Kidney (tissue), 13 donors: ENCODE measurements at regions not wholly inside any gene's neighbourhood (a gene's known extent, or its start where the extent isn't known, plus 50 kb on each side); places are given as distances from the start of the nearest gene placed in this dataset.

Source experiments
- DNase-seq, 5 donors: peaks; one replicate each; pipeline ENCODE4 v3.0.0-alpha.2; 2013 to 2020
- FAIRE-seq: peaks from 2 replicates; lab custom pipeline; 2012; peaks lifted over from hg19 to GRCh38; lab: Jason Lieb, UNC
- H3K27ac ChIP-seq, 2 donors: one replicate each; pipeline ENCODE4 v1.7.0; 2013; ENCODE audit warnings: low read depth in 2 of 2, low read length in 2 of 2, inconsistent platforms in 1 of 2
- H3K27me3 ChIP-seq: one replicate; pipeline ENCODE4 v1.7.1; 2013; ENCODE audit warnings: low read length, inconsistent platforms; ENCODE audit not compliant: control insufficient read depth, insufficient read depth
- H3K36me3 ChIP-seq, 3 donors: one replicate each; pipeline versions ENCODE4 v1.7.0 to v1.7.1; 2013; ENCODE audit warnings: low read length in 3 of 3, control low read depth in 1 of 3, inconsistent platforms in 1 of 3; ENCODE audit not compliant: insufficient read depth in 3 of 3, control insufficient read depth in 2 of 3
- H3K4me1 ChIP-seq, 3 donors: one replicate each; pipeline versions ENCODE4 v1.7.0 to v1.7.1; 2013; ENCODE audit warnings: low read length in 3 of 3, inconsistent platforms in 1 of 3, low read depth in 1 of 3; ENCODE audit not compliant: control insufficient read depth in 2 of 3, insufficient read depth in 2 of 3
- H3K4me3 ChIP-seq, 3 donors: one replicate each; pipeline versions ENCODE4 v1.7.0 to v1.8.1; 2013; ENCODE audit warnings: low read length in 3 of 3, control low read depth in 1 of 3, inconsistent platforms in 1 of 3
- H3K9ac ChIP-seq, 3 donors: one replicate each; pipeline versions ENCODE4 v1.7.0 to v1.7.1; 2013; ENCODE audit warnings: low read length in 3 of 3, control low read depth in 1 of 3, inconsistent platforms in 1 of 3
- H3K9me3 ChIP-seq, 3 donors: one replicate each; pipeline versions ENCODE4 v1.7.0 to v1.7.1; 2013; ENCODE audit warnings: low read length in 3 of 3, control low read depth in 1 of 3, inconsistent platforms in 1 of 3; ENCODE audit not compliant: control insufficient read depth in 2 of 3, insufficient read depth in 1 of 3
- intact Hi-C: fragments of 100-400 bp; cut with DNase I; formaldehyde crosslinking; loops from one replicate; pipeline ENCODE4 v1.11.1; 2022
- TF ChIP-seq, protein P1 (sequence below): IDR thresholded peaks from 3 replicates; pipeline ENCODE4 v1.5.1; 2012; ENCODE audit warnings: mild to moderate bottlenecking, moderate library complexity, borderline replicate concordance; ENCODE audit not compliant: insufficient read depth; ENCODE audit errors: extremely low read depth
- donor health status: control.
- donor health status: control.
- donor health status: control.
- donor health status: control.
- donor health status: control.
- donor health status: DM: yes; HTN: yes; CAD: no.
- donor health status: Normal renal cell carcinoma (clear cell type).

DNA sequence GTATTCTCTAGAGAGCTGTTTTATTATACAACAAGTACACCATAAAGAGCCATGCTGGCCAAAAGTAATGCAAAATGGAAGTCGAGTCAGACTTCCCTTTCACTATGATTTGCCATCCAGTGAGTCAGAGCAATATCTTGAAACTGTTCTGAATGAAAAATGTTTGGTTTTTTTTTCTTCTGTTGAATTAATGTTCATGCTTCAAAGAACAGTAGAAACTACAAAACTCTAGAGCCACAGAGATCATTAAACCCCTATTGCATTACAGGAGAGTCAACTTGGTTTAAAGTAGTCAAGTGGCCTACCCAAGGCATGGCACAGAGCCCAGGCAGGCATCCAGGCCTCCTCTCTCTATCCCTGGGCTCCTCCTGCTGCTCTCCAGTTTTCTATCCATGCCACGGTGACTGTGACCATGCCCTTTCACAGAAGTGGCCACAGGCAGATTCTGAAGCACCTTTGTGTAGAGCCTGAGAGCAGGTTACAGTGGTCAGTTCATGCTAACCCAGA lies 358.9 kb downstream of the DEPDC1B start:
- H3K36me3 ChIP-seq, result no peaks in the 10 kb centered on the region
- no peak overlapping the region for H3K27ac ChIP-seq
- FAIRE-seq, result no peak
- peaks cover 0 to 4% (median 0%) of the 10 kb centered on the region in 3 donors for H3K4me1 ChIP-seq
- DNase-seq, result no peak
- H3K4me3 ChIP-seq, result no peak overlapping the region
- TF ChIP-seq, protein P1, sequence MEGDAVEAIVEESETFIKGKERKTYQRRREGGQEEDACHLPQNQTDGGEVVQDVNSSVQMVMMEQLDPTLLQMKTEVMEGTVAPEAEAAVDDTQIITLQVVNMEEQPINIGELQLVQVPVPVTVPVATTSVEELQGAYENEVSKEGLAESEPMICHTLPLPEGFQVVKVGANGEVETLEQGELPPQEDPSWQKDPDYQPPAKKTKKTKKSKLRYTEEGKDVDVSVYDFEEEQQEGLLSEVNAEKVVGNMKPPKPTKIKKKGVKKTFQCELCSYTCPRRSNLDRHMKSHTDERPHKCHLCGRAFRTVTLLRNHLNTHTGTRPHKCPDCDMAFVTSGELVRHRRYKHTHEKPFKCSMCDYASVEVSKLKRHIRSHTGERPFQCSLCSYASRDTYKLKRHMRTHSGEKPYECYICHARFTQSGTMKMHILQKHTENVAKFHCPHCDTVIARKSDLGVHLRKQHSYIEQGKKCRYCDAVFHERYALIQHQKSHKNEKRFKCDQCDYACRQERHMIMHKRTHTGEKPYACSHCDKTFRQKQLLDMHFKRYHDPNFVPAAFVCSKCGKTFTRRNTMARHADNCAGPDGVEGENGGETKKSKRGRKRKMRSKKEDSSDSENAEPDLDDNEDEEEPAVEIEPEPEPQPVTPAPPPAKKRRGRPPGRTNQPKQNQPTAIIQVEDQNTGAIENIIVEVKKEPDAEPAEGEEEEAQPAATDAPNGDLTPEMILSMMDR, result no peak
- H3K9ac ChIP-seq, result no peak overlapping the region
- intact Hi-C loops, result no loop called here
- no peaks in the 10 kb centered on the region for H3K27me3 ChIP-seq
- H3K9me3 ChIP-seq, result no peaks in the 10 kb centered on the region

- no peaks in the 10 kb centered on the region for H3K9me3 ChIP-seq
- no peak overlapping the region for H3K9ac ChIP-seq
- H3K27ac ChIP-seq, result no peak overlapping the region
- H3K4me1 ChIP-seq, result peaks cover 0 to 4% (median 0%) of the 10 kb centered on the region in 3 donors
- intact Hi-C loops, result no loop called here
- TF ChIP-seq, protein P1, result no peak
- no peaks in the 10 kb centered on the region for H3K36me3 ChIP-seq
- FAIRE-seq, result no peak
- H3K4me3 ChIP-seq, result no peak overlapping the region
- DNase-seq, result no peak
- H3K27me3 ChIP-seq, result no peaks in the 10 kb centered on the region
These were observed 359.6 kb downstream of the DEPDC1B start for GRCh38 chr5:60340326-60340725.

- H3K9me3 ChIP-seq, result no peaks in the 10 kb centered on the region
These were observed 360.2 kb downstream of the DEPDC1B start for GRCh38 chr5:60339691-60340201.

More at GRCh38 chr5:60339691-60340201, 360.2 kb downstream of the DEPDC1B start:
- H3K27ac ChIP-seq, result no peak overlapping the region
- TF ChIP-seq, protein P1, result no peak
- FAIRE-seq (no peak), DNase-seq (no peak)
- peaks cover 0 to 4% (median 0%) of the 10 kb centered on the region in 3 donors for H3K4me1 ChIP-seq
- no peaks in the 10 kb centered on the region for H3K36me3 ChIP-seq
- intact Hi-C loops, result no loop called here
- no peaks in the 10 kb centered on the region for H3K27me3 ChIP-seq
- no peak overlapping the region for H3K4me3 ChIP-seq
- no peak overlapping the region for H3K9ac ChIP-seq
